GM19467 (cell line): ENCODE measurements at regions not wholly inside any gene's neighbourhood (a gene's known extent, or its start where the extent isn't known, plus 50 kb on each side); places are given as distances from the start of the nearest gene placed in this dataset.

ENCODE experiments used
- ATAC-seq: cut with Tn5 transposase; IDR thresholded peaks from one replicate; pipeline ENCODE4 v1.9.1; 2021; ENCODE audit warnings: mild to moderate bottlenecking, moderate library complexity; ENCODE audit not compliant: unreplicated experiment

DNA sequence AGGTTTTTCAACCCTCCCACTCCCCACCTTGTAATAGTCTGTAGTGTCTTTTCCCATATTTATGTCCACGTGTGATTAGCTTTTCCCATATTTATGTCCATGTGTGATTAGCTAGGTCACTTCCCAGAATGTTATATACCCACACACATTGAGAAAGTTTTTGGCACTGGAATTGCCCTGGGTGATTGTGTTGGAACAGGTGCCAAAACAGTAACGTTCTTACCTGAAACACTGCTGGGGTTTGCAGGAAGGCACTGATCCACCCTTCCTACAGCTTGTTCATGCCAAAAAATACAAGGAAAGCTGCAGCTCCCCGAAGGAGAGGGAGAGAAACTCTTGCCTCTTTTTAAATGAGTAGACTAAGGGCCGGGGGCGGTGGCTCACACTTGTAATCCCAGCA lies 68.0 kb upstream of the CXADR start:
- no peak for ATAC-seq

DNA sequence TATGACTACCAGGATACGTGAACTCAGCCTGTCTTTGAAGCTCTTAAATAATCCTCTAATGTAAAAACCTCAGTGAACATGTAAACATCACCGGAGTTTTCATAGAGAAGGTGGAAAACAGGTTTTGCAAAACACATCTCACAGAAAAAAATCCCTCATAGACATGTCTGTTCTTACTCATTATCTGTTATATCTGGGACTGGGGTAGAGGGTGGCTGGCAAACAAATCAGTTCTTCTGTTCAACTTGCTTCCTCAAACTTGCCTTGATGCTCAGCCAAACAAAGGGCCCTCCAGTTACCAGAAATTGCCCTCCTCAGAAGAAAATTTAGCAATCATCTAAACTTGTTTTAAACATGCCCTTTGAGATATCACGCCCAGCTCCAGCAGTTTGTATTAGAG lies 66.1 kb upstream of the CXADR start:
- ATAC-seq, result no peak

DNA sequence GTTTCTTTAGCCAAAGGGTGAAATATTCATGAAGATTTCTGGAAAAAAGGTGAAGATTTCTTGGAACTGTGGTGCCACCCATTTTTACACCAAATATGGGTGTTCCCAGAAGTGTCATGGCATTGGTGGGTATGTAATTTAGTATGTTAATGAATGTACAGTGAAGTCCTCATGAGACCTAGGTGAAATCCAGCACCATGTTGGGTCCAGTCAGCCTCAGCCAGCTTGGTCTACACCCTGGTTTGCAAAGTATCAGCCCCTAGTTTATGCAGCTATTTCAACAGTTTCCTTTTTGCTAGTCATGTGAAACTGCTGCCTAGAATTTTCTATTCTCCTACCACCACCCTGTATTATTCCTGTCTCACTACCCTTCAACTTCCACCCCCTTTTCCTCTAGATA lies 63.1 kb upstream of the CXADR start:
- no peak for ATAC-seq

DNA sequence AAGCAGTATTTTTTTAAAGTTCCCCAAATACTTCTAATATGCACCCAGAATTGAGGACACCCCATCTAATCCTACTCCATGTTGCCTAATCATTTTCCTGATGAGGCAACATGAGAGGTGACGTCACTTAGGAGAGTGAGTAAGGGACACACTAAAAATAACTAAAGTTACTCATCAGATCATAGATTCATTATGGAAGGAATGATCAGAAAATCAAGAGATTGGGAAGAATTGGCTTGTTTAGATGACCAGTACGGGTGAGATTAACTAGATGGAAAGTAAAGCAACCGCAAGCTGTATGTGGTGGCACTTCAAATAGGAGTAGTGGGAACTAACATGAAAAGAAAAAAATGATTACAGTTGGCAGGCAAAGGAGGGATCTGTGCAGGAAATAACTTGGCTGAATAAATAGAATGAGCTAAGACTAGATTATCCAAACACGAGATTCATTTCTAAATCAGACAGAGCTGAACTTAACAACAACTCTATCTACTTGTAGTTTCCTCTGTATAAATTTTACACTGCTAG lies 61.4 kb upstream of the CXADR start:
- no peak for ATAC-seq

DNA sequence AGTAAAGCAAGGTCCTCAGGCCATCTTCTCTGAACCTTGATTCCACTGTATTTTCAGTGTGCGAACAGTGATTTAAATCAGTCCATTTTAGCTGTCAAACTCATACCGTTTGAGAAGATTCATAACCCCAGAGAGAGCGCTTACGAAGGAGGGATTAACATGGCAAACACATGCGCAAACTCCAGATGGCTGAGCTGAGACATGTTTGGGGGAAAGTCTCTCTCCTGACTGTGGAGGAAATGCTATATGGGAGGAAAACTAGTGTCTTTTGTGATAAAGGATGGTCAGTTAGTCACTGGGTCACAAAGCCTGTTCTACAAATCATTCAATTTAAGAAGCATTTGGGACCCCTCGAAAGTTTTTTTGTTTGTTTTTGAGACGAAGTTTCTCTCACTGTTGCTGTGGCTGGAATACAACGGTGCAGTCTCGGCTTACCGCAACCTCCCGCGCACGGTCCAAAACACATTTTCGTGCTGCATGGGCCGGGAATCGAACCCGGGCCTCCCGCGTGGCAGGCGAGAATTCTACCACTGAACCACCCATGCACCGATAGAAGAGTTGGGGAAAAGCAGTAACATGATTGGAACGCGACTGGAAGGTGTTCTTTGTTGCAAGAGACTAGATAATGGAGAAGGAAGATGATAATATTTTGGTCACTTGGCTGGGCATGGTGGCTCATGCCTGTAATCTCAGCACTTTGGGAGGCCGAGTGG lies 58.4 kb upstream of the CXADR start:
- peak; percentile 80 for ATAC-seq

DNA sequence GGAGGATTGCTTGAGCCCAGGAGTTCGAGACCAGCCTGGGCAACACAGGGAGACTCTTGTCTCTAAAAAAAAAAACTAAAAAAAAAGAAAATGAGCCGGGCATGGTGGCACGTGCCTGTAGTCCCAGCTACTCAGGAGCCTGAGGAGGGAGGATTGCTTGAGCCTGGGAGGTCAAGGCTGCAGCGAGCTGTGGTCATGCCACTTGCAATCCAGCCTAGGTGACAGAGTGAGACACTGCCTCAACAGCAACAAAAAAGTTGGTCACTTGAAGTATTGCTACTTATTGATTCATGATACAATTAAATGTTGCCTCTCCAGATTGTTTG lies 57.9 kb upstream of the CXADR start:
- no peak for ATAC-seq

DNA sequence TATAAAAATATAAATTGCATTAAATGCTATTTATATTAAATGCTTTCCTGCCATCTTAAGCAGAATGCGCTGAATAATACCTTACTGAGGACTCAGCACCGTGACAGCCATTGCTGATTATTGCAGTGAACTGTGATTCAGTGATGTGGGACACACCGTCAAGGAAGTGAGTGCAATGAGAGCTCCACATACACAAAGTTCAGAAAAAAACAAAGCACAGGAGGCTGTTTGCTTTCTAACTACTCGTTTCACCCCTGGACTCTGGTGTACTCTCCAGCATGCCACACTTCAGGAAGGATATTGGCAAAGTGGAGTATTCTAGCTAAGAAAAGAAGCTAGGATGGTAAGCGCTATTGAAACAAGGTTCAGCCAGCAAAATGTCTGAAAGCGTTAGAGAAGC lies 57.4 kb upstream of the CXADR start:
- no peak for ATAC-seq

DNA sequence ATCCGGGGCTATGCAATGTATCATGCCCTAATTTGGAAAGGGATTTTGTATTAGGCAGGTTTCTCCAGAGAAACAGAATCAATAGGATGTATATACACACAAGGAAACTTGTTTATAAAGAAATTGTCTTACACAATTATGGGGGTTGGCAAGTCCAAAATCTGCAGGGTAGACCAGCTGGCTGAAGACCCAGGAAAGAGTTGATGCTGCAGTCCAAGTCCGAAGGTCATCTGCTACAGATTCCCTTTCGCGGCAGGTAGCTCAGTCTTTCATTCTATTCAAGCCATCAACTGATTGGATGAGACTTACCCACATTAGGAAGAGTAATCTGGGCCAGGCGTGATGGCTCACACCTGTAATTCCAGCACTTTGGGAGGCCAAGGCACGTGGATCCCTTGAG lies 54.6 kb upstream of the CXADR start:
- no peak for ATAC-seq

DNA sequence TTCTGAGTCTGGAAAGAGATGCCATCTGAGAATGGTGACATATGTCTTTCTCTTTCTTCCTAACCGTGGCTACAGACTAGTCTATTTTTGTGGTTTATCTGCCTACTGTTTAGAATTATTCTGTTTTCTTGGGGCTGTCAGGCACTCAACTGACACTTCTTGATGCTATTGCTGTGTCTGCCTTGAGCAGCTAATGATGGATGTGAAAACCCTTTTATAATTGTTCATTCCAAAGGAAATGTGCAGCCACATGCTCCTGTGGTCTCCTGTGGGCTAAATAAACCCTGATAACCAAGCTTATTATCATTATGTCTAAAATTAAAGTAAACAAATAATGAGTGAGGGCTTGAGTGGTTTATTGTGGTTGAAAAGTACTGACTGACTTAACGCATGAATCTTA lies 52.7 kb upstream of the CXADR start:
- no peak for ATAC-seq

DNA sequence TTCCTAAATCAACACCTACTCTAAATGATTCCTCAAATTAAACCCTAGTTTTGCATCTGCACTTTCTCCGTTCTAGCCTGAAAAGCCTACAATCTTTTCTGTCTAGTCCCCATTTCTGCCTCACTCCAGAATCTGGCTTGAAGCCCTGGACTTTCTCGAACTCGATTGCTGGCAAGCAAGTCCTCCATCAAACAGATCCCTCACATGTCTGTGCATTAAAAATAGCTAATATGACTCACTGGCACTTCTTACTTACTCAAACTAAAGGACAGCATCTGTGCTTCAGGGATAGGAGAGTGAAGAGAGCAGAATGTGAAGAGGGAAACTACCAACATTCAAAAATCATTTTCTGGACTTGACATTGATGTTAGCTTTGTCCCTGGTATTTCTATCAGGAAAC lies 51.8 kb upstream of the CXADR start:
- ATAC-seq, result no peak

DNA sequence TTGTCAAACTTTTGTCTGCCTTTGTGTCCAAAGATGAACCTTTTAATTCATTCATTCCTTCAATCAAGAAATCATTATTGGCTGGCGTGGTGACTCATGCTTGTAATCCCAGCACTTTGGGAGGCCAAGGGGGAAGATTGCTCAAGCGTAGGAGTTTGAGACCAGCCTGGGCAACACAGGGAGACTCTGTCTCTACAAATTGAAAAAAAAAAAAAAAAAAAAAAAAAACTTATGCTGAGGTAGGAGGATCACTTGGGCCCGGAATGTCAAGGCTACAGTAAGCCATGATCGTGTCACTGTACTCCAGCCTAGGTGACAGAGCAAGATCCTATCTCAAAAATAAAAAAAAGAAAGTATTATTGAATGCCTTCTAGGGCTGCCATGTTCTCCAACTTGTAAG lies 51.3 kb upstream of the CXADR start:
- ATAC-seq, result no peak

DNA sequence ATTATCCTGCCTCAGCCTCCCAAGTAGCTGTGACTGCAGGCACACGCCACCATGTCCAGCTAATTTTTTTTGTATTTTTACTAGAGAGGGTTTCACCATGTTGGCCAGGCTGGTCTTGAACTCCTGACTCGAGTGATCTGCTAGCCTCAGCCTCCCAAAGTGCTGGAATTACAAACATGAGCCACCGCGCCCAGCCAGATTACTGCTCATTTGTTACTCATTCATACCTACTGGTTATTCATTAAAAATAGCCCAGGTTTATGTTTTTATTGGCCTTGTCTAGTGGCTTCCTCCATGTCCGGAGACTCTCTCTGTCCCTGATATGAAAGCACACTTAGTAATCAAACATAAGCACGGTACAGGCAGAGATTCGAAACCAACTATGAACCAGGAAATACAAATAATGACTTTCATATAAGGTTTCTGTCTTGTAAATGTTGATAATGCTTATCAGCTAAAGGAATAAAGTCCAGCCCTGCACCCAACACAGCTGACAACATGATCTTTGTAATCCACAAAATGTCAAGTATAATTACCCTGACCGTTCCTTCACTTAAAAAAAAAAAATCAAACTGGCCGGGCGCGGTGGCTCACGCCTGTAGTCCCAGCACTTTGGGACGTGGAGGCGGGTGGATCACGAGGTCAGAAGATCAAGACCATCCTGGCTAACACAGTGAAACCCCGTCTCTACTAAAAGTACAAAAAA lies 50.4 kb upstream of the CXADR start:
- ATAC-seq, result no peak
